ENCODE measurements at regions not wholly inside any gene's neighbourhood (a gene's known extent, or its start where the extent isn't known, plus 50 kb on each side); places are given as distances from the start of the nearest gene placed in this dataset.

- DNase-seq (ENCODE audit: low read depth, low spot score): no peak
Observed at GRCh38 chr1:37272626-37273025, 201.8 kb upstream of the ZC3H12A start.

- peak; percentile 57 for DNase-seq (ENCODE audit: low read depth, low spot score)
Observed at GRCh38 chr1:37274486-37274885, 199.9 kb upstream of the ZC3H12A start.

GRCh38 chr1:37274938-37275631, 199.3 kb upstream of the ZC3H12A start:
- DNase-seq (ENCODE audit: low read depth, low spot score): peak; percentile 68

GRCh38 chr1:37277366-37277765, 197.0 kb upstream of the ZC3H12A start:
- no peak for DNase-seq (ENCODE audit: low read depth, low spot score)

GRCh38 chr1:37281354-37281753, 193.0 kb upstream of the ZC3H12A start:
- no peak for DNase-seq (ENCODE audit: low read depth, low spot score)

GRCh38 chr1:37282764-37283163, 191.6 kb upstream of the ZC3H12A start:
- no peak for DNase-seq (ENCODE audit: low read depth, low spot score)

GRCh38 chr1:37284053-37284452, 190.3 kb upstream of the ZC3H12A start:
- no peak for DNase-seq (ENCODE audit: low read depth, low spot score)

- no peak for DNase-seq (ENCODE audit: low read depth, low spot score)
Observed at GRCh38 chr1:37286881-37287280, 187.5 kb upstream of the ZC3H12A start.

- no peak for DNase-seq (ENCODE audit: low read depth, low spot score)
Observed at GRCh38 chr1:37288900-37289299, 185.5 kb upstream of the ZC3H12A start.

- no peak for DNase-seq (ENCODE audit: low read depth, low spot score)
Observed at GRCh38 chr1:37290718-37291117, 183.7 kb upstream of the ZC3H12A start.

- DNase-seq (ENCODE audit: low read depth, low spot score): no peak
Observed at GRCh38 chr1:37292789-37293188, 181.6 kb upstream of the ZC3H12A start.

GRCh38 chr1:37294096-37294495, 180.3 kb upstream of the ZC3H12A start:
- DNase-seq (ENCODE audit: low read depth, low spot score): no peak

GRCh38 chr1:37294529-37294928, 179.9 kb upstream of the ZC3H12A start:
- no peak for DNase-seq (ENCODE audit: low read depth, low spot score)

GRCh38 chr1:37298769-37299168, 175.6 kb upstream of the ZC3H12A start:
- no peak for DNase-seq (ENCODE audit: low read depth, low spot score)

- no peak for DNase-seq (ENCODE audit: low read depth, low spot score)
Observed at GRCh38 chr1:37299216-37299615, 175.2 kb upstream of the ZC3H12A start.

GRCh38 chr1:37303884-37304574, 170.4 kb upstream of the ZC3H12A start:
- no peak for DNase-seq (ENCODE audit: low read depth, low spot score)

GRCh38 chr1:37305108-37305507, 169.3 kb upstream of the ZC3H12A start:
- DNase-seq (ENCODE audit: low read depth, low spot score): no peak

GRCh38 chr1:37305841-37306240, 168.5 kb upstream of the ZC3H12A start:
- no peak for DNase-seq (ENCODE audit: low read depth, low spot score)

- DNase-seq (ENCODE audit: low read depth, low spot score): no peak
Observed at GRCh38 chr1:37306461-37306860, 167.9 kb upstream of the ZC3H12A start.

- DNase-seq (ENCODE audit: low read depth, low spot score): no peak
Observed at GRCh38 chr1:37306871-37307270, 167.5 kb upstream of the ZC3H12A start.

- DNase-seq (ENCODE audit: low read depth, low spot score): peak; percentile 39
Observed at GRCh38 chr1:37308031-37308960, 166.1 kb upstream of the ZC3H12A start.

GRCh38 chr1:37309574-37309973, 164.8 kb upstream of the ZC3H12A start:
- DNase-seq (ENCODE audit: low read depth, low spot score): no peak
